GM23338 (cell line): ENCODE measurements at regions not wholly inside any gene's neighbourhood (a gene's known extent, or its start where the extent isn't known, plus 50 kb on each side); places are given as distances from the start of the nearest gene placed in this dataset.

ENCODE experiments used
- ATAC-seq: fragments of 200-7000 bp; cut with Tn5 transposase; 3 replicates; pipeline ENCODE4 v1.9.1; 2020
- DNase-seq: peaks from one replicate; pipeline ENCODE4 v3.0.0-alpha.2; 2015; ENCODE audit warnings: low spot score
- H2AFZ ChIP-seq: fragments of 200-600 bp; sonication (generic); 2 replicates; pipeline ENCODE4 v1.8.0; 2016; ENCODE audit warnings: antibody characterized with exemption, mild to moderate bottlenecking, moderate library complexity
- H3F3A ChIP-seq: fragments of 200-600 bp; sonication (generic); replicated peaks from 2 replicates; pipeline ENCODE4 v1.8.0; 2017; ENCODE audit warnings: antibody characterized with exemption, mixed run types, low read depth
- H3K27ac ChIP-seq: fragments of 200-600 bp; sonication (generic); 2 replicates; pipeline ENCODE4 v1.6.1; 2016; ENCODE audit warnings: low read depth
- H3K27me3 ChIP-seq: fragments of 200-600 bp; sonication (generic); 2 replicates; pipeline ENCODE4 v1.8.0; 2016; ENCODE audit warnings: mild to moderate bottlenecking, mixed run types, moderate library complexity; ENCODE audit not compliant: insufficient read depth
- H3K36me3 ChIP-seq: fragments of 200-600 bp; sonication (generic); 2 replicates; pipeline ENCODE4 v1.8.0; 2016; ENCODE audit warnings: mild to moderate bottlenecking; ENCODE audit not compliant: insufficient read depth
- H3K4me1 ChIP-seq: fragments of 200-600 bp; sonication (generic); 2 replicates; pipeline ENCODE4 v1.8.0; 2016; ENCODE audit warnings: mild to moderate bottlenecking, moderate library complexity; ENCODE audit not compliant: insufficient read depth
- H3K4me2 ChIP-seq: fragments of 200-600 bp; sonication (generic); 2 replicates; pipeline ENCODE4 v1.7.1; 2017; ENCODE audit warnings: mixed run types
- H3K4me3 ChIP-seq: fragments of 200-600 bp; sonication (generic); 2 replicates; pipeline ENCODE4 v1.6.1; 2016; ENCODE audit warnings: mixed run types
- H3K79me2 ChIP-seq: fragments of 200-600 bp; sonication (generic); replicated peaks from 2 replicates; pipeline ENCODE4 v1.8.0; 2017; ENCODE audit warnings: mild to moderate bottlenecking; ENCODE audit not compliant: insufficient read depth
- H3K9me2 ChIP-seq: fragments of 200-600 bp; sonication (generic); 2 replicates; pipeline ENCODE4 v1.8.0; 2017; ENCODE audit not compliant: insufficient read depth
- H4K20me1 ChIP-seq: fragments of 200-600 bp; sonication (generic); replicated peaks from 2 replicates; pipeline ENCODE4 v1.8.0; 2017; ENCODE audit warnings: mild to moderate bottlenecking; ENCODE audit not compliant: insufficient read depth
- H3K27ac Mint-ChIP-seq: 2 replicates; pipeline ENCODE4 v1.8.0; 2020; ENCODE audit warnings: inconsistent platforms, mild to moderate bottlenecking, moderate library complexity, mixed read lengths
- H3K27me3 Mint-ChIP-seq: 3 replicates; pipeline ENCODE4 v1.8.0; 2022; ENCODE audit warnings: low read depth, mild to moderate bottlenecking, moderate library complexity, mixed read lengths, inconsistent platforms; ENCODE audit not compliant: insufficient read depth, poor library complexity
- H3K36me3 Mint-ChIP-seq: 3 replicates; pipeline ENCODE4 v1.8.0; 2021; ENCODE audit warnings: low read depth, mild to moderate bottlenecking, inconsistent platforms, moderate library complexity, mixed read lengths
- H3K4me1 Mint-ChIP-seq: 3 replicates; pipeline ENCODE4 v1.8.0; 2020; ENCODE audit warnings: mild to moderate bottlenecking, inconsistent platforms, mixed read lengths
- H3K4me3 Mint-ChIP-seq: 3 replicates; pipeline ENCODE4 v1.8.0; 2021; ENCODE audit warnings: moderate library complexity, mild to moderate bottlenecking, inconsistent platforms, mixed read lengths
- H3K9me3 Mint-ChIP-seq: 3 replicates; pipeline ENCODE4 v1.8.0; 2020; ENCODE audit warnings: moderate library complexity, mild to moderate bottlenecking, inconsistent platforms, mixed read lengths
- CREB1 ChIP-seq: fragments of 250-450 bp; sonication (Bioruptor Pico); IDR thresholded peaks from 2 replicates; pipeline ENCODE4 v1.5.0; 2020; ENCODE audit warnings: low read depth, mild to moderate bottlenecking, moderate library complexity
- EZH2phosphoT487 ChIP-seq: fragments of 200-600 bp; sonication (generic); IDR thresholded peaks from one replicate; pipeline ENCODE4 v1.8.1; 2018; ENCODE audit warnings: antibody characterized with exemption; ENCODE audit not compliant: unreplicated experiment
- POLR2AphosphoS5 ChIP-seq: IDR thresholded peaks from 2 replicates; pipeline ENCODE4 v1.6.1; 2016; ENCODE audit warnings: antibody characterized with exemption, low read depth
- STAT1 ChIP-seq: IDR thresholded peaks from one replicate; pipeline ENCODE4 v1.6.1; 2016; ENCODE audit warnings: antibody characterized with exemption; ENCODE audit not compliant: unreplicated experiment
- ZNF114 ChIP-seq: fragments of 250-450 bp; sonication (Bioruptor Pico); IDR thresholded peaks from 2 replicates; pipeline ENCODE4 v1.5.0; 2020; ENCODE audit warnings: mild to moderate bottlenecking, moderate library complexity
- TF ChIP-seq, protein P1 (sequence below): IDR thresholded peaks from one replicate; pipeline ENCODE4 v1.6.1; 2018; ENCODE audit warnings: antibody characterized with exemption; ENCODE audit not compliant: unreplicated experiment
- TF ChIP-seq, protein P2 (sequence below), 2 experiments: fragments of 200-600 bp in 1 of 2; sonication (generic) in 1 of 2; conservative IDR thresholded peaks; 2 replicates each; pipeline versions ENCODE4 v1.5.1 to v1.6.1; 2016 to 2017; ENCODE audit warnings: antibody characterized with exemption in 2 of 2, low read depth in 2 of 2, mild to moderate bottlenecking in 2 of 2, moderate library complexity in 1 of 2
- TF ChIP-seq, protein P3 (sequence below): IDR thresholded peaks from 2 replicates; pipeline ENCODE4 v1.6.1; 2016; ENCODE audit warnings: antibody characterized with exemption

DNA sequence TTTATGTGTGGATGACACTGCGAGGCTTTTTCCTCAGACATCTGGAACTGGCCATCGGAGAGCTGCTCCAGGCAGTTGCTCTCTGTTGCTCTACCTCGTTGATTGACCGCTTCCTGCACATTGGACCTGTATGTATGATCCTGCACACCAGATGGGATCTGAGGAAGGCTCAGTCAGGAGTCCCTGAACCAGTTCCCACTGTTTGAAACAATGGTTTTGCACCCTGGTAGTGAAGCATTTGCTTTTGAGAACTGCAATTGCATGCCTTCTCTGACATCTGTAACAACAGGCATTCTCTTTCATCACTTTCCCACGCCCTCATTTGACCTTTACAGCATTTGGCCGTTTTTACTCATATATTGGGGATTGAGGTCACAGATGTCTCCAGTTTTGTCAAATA lies 61.1 kb upstream of the NPAS1 start:
- Histone ChIP-seq H3K4me3 (no peak overlapping the region), H3K27ac (no peak overlapping the region; the same call in 1 of the 2 replicates), H3F3A (peaks cover 5% of the 10 kb centered on the region; the same call in 1 of the 2 replicates), H3K9me2 (no peaks in the 10 kb centered on the region), H3K4me1 (peaks cover 11% of the 10 kb centered on the region), H3K27me3 (no peaks in the 10 kb centered on the region), H3K36me3 (no peaks in the 10 kb centered on the region), H4K20me1 (peaks cover 24% of the 10 kb centered on the region; the same call in 1 of the 2 replicates), H3K4me2 (no peak overlapping the region), H2AFZ (no peak overlapping the region), H3K79me2 (peaks cover 20% of the 10 kb centered on the region)
- no peaks in the 10 kb centered on the region for H3K9me3 Mint-ChIP-seq
- peak overlapping the region; percentile 53; the same call in 1 of the 2 replicates for H3K27ac Mint-ChIP-seq
- ATAC-seq (peak; percentile 33), DNase-seq (peak; percentile 35)
- H3K36me3 Mint-ChIP-seq = 0 out of 3 replicates have a peak, but pooled peaks cover 3% of the 10 kb centered on the region
- H3K27me3 Mint-ChIP-seq = no peaks in the 10 kb centered on the region
- H3K4me1 Mint-ChIP-seq = peaks cover 15% of the 10 kb centered on the region
- TF ChIP-seq, protein P1, sequence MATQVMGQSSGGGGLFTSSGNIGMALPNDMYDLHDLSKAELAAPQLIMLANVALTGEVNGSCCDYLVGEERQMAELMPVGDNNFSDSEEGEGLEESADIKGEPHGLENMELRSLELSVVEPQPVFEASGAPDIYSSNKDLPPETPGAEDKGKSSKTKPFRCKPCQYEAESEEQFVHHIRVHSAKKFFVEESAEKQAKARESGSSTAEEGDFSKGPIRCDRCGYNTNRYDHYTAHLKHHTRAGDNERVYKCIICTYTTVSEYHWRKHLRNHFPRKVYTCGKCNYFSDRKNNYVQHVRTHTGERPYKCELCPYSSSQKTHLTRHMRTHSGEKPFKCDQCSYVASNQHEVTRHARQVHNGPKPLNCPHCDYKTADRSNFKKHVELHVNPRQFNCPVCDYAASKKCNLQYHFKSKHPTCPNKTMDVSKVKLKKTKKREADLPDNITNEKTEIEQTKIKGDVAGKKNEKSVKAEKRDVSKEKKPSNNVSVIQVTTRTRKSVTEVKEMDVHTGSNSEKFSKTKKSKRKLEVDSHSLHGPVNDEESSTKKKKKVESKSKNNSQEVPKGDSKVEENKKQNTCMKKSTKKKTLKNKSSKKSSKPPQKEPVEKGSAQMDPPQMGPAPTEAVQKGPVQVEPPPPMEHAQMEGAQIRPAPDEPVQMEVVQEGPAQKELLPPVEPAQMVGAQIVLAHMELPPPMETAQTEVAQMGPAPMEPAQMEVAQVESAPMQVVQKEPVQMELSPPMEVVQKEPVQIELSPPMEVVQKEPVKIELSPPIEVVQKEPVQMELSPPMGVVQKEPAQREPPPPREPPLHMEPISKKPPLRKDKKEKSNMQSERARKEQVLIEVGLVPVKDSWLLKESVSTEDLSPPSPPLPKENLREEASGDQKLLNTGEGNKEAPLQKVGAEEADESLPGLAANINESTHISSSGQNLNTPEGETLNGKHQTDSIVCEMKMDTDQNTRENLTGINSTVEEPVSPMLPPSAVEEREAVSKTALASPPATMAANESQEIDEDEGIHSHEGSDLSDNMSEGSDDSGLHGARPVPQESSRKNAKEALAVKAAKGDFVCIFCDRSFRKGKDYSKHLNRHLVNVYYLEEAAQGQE = no peak
- TF ChIP-seq STAT1 = no peak
- TF ChIP-seq, protein P2, sequence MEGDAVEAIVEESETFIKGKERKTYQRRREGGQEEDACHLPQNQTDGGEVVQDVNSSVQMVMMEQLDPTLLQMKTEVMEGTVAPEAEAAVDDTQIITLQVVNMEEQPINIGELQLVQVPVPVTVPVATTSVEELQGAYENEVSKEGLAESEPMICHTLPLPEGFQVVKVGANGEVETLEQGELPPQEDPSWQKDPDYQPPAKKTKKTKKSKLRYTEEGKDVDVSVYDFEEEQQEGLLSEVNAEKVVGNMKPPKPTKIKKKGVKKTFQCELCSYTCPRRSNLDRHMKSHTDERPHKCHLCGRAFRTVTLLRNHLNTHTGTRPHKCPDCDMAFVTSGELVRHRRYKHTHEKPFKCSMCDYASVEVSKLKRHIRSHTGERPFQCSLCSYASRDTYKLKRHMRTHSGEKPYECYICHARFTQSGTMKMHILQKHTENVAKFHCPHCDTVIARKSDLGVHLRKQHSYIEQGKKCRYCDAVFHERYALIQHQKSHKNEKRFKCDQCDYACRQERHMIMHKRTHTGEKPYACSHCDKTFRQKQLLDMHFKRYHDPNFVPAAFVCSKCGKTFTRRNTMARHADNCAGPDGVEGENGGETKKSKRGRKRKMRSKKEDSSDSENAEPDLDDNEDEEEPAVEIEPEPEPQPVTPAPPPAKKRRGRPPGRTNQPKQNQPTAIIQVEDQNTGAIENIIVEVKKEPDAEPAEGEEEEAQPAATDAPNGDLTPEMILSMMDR (conservative IDR thresholded peaks at IDR 0.05; ENCODE audit: low read depth in 2 of 2) = no peak
- TF ChIP-seq ZNF114 (CRISPR knock-in tag) = no peak
- TF ChIP-seq CREB1 (CRISPR knock-in tag) = no peak
- no peak for TF ChIP-seq EZH2phosphoT487
- no peak overlapping the region for H3K4me3 Mint-ChIP-seq

DNA sequence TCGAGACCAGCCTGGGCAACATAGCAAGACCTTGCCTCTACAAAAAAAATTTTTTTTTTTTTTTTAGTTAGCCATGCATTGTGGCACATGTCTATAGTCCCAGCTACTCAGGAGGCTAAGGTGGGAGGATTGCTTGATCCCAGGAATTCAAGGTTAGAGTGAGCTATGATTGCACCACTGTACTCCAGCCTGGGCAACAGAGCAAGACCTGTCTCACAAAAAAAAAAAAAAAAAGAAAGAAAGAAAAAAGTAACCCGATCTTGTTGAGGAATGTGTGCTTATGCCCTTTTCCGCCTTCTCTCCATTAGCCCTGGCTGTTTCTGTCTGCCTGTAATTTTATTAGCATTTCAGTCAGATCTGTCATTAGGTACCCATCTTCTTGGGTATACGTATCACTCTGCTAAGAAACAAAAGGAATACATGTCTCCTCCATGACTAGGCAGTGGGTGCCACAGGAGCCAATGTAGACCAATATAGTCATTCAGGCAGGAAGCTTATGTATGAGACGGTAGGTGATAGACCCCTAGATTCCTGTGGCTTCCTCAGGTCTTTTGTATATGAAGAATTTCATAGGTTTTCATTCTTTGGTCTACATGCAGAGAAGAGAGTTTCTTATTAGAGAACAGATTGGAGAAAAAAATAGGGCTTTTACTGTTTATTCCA lies 59.6 kb upstream of the NPAS1 start:
- peaks cover 24% of the 10 kb centered on the region; the same call in 1 of the 2 replicates for H4K20me1 ChIP-seq
- H3K9me3 Mint-ChIP-seq = no peaks in the 10 kb centered on the region
- H3K4me1 Mint-ChIP-seq = peaks cover 4% of the 10 kb centered on the region
- no peaks in the 10 kb centered on the region for H3K9me2 ChIP-seq
- H3K4me3 Mint-ChIP-seq = no peak overlapping the region
- H3K36me3 Mint-ChIP-seq = 0 out of 3 replicates have a peak, but pooled peaks cover 3% of the 10 kb centered on the region
- H3K36me3 ChIP-seq = no peaks in the 10 kb centered on the region
- H3K4me2 ChIP-seq = no peak overlapping the region; the same call in 1 of the 2 replicates
- no peaks in the 10 kb centered on the region for H3K27me3 Mint-ChIP-seq
- peaks cover 11% of the 10 kb centered on the region for H3K4me1 ChIP-seq
- no peak overlapping the region for H3K4me3 ChIP-seq
- ATAC-seq (no peak), DNase-seq (no peak)
- peaks cover 16% of the 10 kb centered on the region for H3K79me2 ChIP-seq
- H3F3A ChIP-seq = peaks cover 5% of the 10 kb centered on the region; the same call in 1 of the 2 replicates
- H3K27me3 ChIP-seq = no peaks in the 10 kb centered on the region
- 0 out of 2 replicates have a peak overlapping the region, but pooled peaks have one; percentile 16 for H3K27ac ChIP-seq
- no peak overlapping the region; the same call in 1 of the 2 replicates for H3K27ac Mint-ChIP-seq
- H2AFZ ChIP-seq = no peak overlapping the region
- TF ChIP-seq ZNF114 (CRISPR knock-in tag) (no peak), CREB1 (CRISPR knock-in tag) (no peak), POLR2AphosphoS5 (no peak)
- TF ChIP-seq, protein P3, sequence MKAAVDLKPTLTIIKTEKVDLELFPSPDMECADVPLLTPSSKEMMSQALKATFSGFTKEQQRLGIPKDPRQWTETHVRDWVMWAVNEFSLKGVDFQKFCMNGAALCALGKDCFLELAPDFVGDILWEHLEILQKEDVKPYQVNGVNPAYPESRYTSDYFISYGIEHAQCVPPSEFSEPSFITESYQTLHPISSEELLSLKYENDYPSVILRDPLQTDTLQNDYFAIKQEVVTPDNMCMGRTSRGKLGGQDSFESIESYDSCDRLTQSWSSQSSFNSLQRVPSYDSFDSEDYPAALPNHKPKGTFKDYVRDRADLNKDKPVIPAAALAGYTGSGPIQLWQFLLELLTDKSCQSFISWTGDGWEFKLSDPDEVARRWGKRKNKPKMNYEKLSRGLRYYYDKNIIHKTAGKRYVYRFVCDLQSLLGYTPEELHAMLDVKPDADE = no peak
- TF ChIP-seq, protein P2 (conservative IDR thresholded peaks at IDR 0.05; ENCODE audit: low read depth in 2 of 2) = no peak
